PC-3 (cell line): ENCODE measurements at regions not wholly inside any gene's neighbourhood (a gene's known extent, or its start where the extent isn't known, plus 50 kb on each side); places are given as distances from the start of the nearest gene placed in this dataset.
A peak's percentile ranks its signal among the peaks of the same experiment; 100 is the strongest.

ENCODE experiments used
- ATAC-seq: fragments of 200-7000 bp; cut with Tn5 transposase; 2 replicates; pipeline ENCODE4 v1.9.1; 2020; ENCODE audit warnings: mild to moderate bottlenecking, moderate library complexity
- BruUV-seq: library from RNA; stranded (reverse); fragments of 400-500 nt; replicated peaks from 2 replicates; lab custom pipeline; 2021; lab: Mats Ljungman, UMichigan
- CTCF ChIA-PET: fragments of 300-600 bp; sonication (Branson Sonifier 250); formaldehyde crosslinking; loops from one replicate; lab custom pipeline; 2022; ENCODE audit warnings: antibody characterized with exemption; lab: Charles Lee
- POLR2A ChIA-PET: fragments of 300-600 bp; sonication (Branson Sonifier 250); formaldehyde crosslinking; loops from one replicate; lab custom pipeline; 2022; ENCODE audit warnings: antibody characterized with exemption; ENCODE audit not compliant: unreplicated experiment; lab: Charles Lee
- DNase-seq: peaks from one replicate; pipeline ENCODE4 v3.0.0-alpha.2; 2015
- H2AFZ ChIP-seq: fragments of 300-600 bp; sonication (generic); 2 replicates; pipeline ENCODE4 v1.6.0; 2016; ENCODE audit warnings: antibody characterized with exemption, low read length
- H3F3A ChIP-seq: fragments of 300-600 bp; sonication (generic); one replicate; pipeline ENCODE4 v1.6.0; 2017; ENCODE audit warnings: antibody characterized with exemption, low read length, control low read depth, mild to moderate bottlenecking; ENCODE audit not compliant: unreplicated experiment
- H3K27ac ChIP-seq: fragments of 300-600 bp; sonication (generic); 2 replicates; pipeline ENCODE4 v1.5.1; 2016; ENCODE audit warnings: mild to moderate bottlenecking, low read length
- H3K27me3 ChIP-seq: fragments of 300-600 bp; sonication (generic); 2 replicates; pipeline ENCODE4 v1.6.1; 2016; ENCODE audit warnings: low read length, mixed read lengths
- H3K36me3 ChIP-seq: fragments of 300-600 bp; sonication (generic); 2 replicates; pipeline ENCODE4 v1.6.1; 2016; ENCODE audit warnings: low read depth, mixed run types, low read length, mixed read lengths
- H3K4me1 ChIP-seq: fragments of 300-600 bp; sonication (generic); 2 replicates; pipeline ENCODE4 v1.5.1; 2016; ENCODE audit warnings: low read length; ENCODE audit not compliant: insufficient read depth
- H3K4me2 ChIP-seq: fragments of 300-600 bp; sonication (generic); 2 replicates; pipeline ENCODE4 v1.6.0; 2016; ENCODE audit warnings: low read length
- H3K4me3 ChIP-seq: fragments of 300-600 bp; sonication (generic); 2 replicates; pipeline ENCODE4 v1.5.1; 2016; ENCODE audit warnings: mild to moderate bottlenecking, low read length, mixed read lengths
- H3K79me2 ChIP-seq: fragments of 300-600 bp; sonication (generic); 2 replicates; pipeline ENCODE4 v1.6.1; 2017; ENCODE audit warnings: low read length, mixed read lengths
- H3K9ac ChIP-seq: fragments of 300-600 bp; sonication (generic); 2 replicates; pipeline ENCODE4 v1.6.0; 2016; ENCODE audit warnings: mild to moderate bottlenecking, low read length
- H3K9me2 ChIP-seq: fragments of 300-600 bp; sonication (generic); replicated peaks from 2 replicates; pipeline ENCODE4 v1.6.1; 2016; ENCODE audit warnings: mixed run types, low read length, mixed read lengths
- H3K9me3 ChIP-seq: fragments of 300-600 bp; sonication (generic); 2 replicates; pipeline ENCODE4 v1.6.1; 2016; ENCODE audit warnings: low read length, mixed read lengths
- H4K20me1 ChIP-seq: fragments of 300-600 bp; sonication (generic); 2 replicates; pipeline ENCODE4 v1.6.1; 2016; ENCODE audit warnings: low read length, mixed read lengths
- CTCF ChIP-seq: fragments of 300-600 bp; sonication (generic); conservative IDR thresholded peaks from 2 replicates; pipeline ENCODE4 v1.5.1; 2017; ENCODE audit warnings: antibody characterized with exemption, low read depth, mild to moderate bottlenecking, low read length
- EZH2 ChIP-seq: fragments of 300-600 bp; sonication (generic); IDR thresholded peaks from one replicate; pipeline ENCODE4 v1.6.1; 2017; ENCODE audit warnings: antibody characterized with exemption, mild to moderate bottlenecking, low read length; ENCODE audit not compliant: unreplicated experiment
- EZH2phosphoT487 ChIP-seq: fragments of 300-600 bp; sonication (generic); IDR thresholded peaks from 2 replicates; pipeline ENCODE4 v1.6.1; 2018; ENCODE audit warnings: mild to moderate bottlenecking, antibody characterized with exemption, low read length, borderline replicate concordance
- intact Hi-C: fragments of 100-400 bp; cut with micrococcal nuclease; formaldehyde crosslinking; loops from 2 replicates; pipeline ENCODE4 v1.9.0; 2023

GRCh38 chr12:17489452-17489851 lies 600.5 kb downstream of the RERGL start:
- H3K9ac ChIP-seq: no peak overlapping the region
- intact Hi-C loops: no loop called here
- no TSS peak for BruUV-seq
- no peaks in the 10 kb centered on the region for H3K9me2 ChIP-seq
- no peak overlapping the region for H2AFZ ChIP-seq
- H3K4me1 ChIP-seq: no peaks in the 10 kb centered on the region
- no peaks in the 10 kb centered on the region for H3K36me3 ChIP-seq
- H3K79me2 ChIP-seq: no peaks in the 10 kb centered on the region
- H4K20me1 ChIP-seq: no peaks in the 10 kb centered on the region
- no peaks in the 10 kb centered on the region for H3F3A ChIP-seq
- no peak overlapping the region for H3K27ac ChIP-seq
- ChIA-PET POLR2A (no interaction called here), CTCF (no interaction called here)
- no peak for ATAC-seq
- H3K4me3 ChIP-seq: no peak overlapping the region
- DNase-seq: no peak
- no peak overlapping the region for H3K4me2 ChIP-seq
- no peaks in the 10 kb centered on the region for H3K27me3 ChIP-seq
- no peaks in the 10 kb centered on the region for H3K9me3 ChIP-seq
- TF ChIP-seq EZH2 (no peak), CTCF (peak; percentile 32; the same call in 1 of the 2 replicates)

GRCh38 chr12:17478908-17479673 lies 610.9 kb downstream of the RERGL start:
- no peak overlapping the region for H3K27ac ChIP-seq
- no peak overlapping the region for H3K9ac ChIP-seq
- ChIA-PET CTCF (no interaction called here), POLR2A (no interaction called here)
- H3K9me2 ChIP-seq: no peaks in the 10 kb centered on the region
- no peaks in the 10 kb centered on the region for H3K79me2 ChIP-seq
- no peak for ATAC-seq
- H3K27me3 ChIP-seq: no peaks in the 10 kb centered on the region
- intact Hi-C loops: no loop called here
- no peak overlapping the region for H3K4me3 ChIP-seq
- H3F3A ChIP-seq: no peaks in the 10 kb centered on the region
- H3K4me1 ChIP-seq: no peaks in the 10 kb centered on the region
- no TSS peak for BruUV-seq
- TF ChIP-seq EZH2phosphoT487 (no peak), CTCF (no peak), EZH2 (no peak)
- H3K4me2 ChIP-seq: no peak overlapping the region
- H3K36me3 ChIP-seq: no peaks in the 10 kb centered on the region
- no peaks in the 10 kb centered on the region for H3K9me3 ChIP-seq
- no peaks in the 10 kb centered on the region for H4K20me1 ChIP-seq
- H2AFZ ChIP-seq: no peak overlapping the region
- DNase-seq: no peak

- TF ChIP-seq EZH2phosphoT487 (no peak), CTCF (no peak), EZH2 (no peak)
- intact Hi-C loops: no loop called here
Observed at GRCh38 chr12:17470460-17470859, 619.5 kb downstream of the RERGL start.

More at GRCh38 chr12:17470460-17470859, 619.5 kb downstream of the RERGL start:
- no peak overlapping the region for H3K4me2 ChIP-seq
- no peaks in the 10 kb centered on the region for H3F3A ChIP-seq
- H2AFZ ChIP-seq: no peak overlapping the region
- ChIA-PET CTCF (no interaction called here), POLR2A (no interaction called here)
- no peaks in the 10 kb centered on the region for H3K4me1 ChIP-seq
- no peaks in the 10 kb centered on the region for H3K9me3 ChIP-seq
- no peaks in the 10 kb centered on the region for H3K79me2 ChIP-seq
- DNase-seq (no peak), ATAC-seq (no peak)
- no peaks in the 10 kb centered on the region for H3K36me3 ChIP-seq
- no peak overlapping the region for H3K9ac ChIP-seq
- no TSS peak for BruUV-seq
- no peaks in the 10 kb centered on the region for H4K20me1 ChIP-seq
- no peak overlapping the region for H3K27ac ChIP-seq
- no peaks in the 10 kb centered on the region for H3K27me3 ChIP-seq
- no peak overlapping the region for H3K4me3 ChIP-seq
- H3K9me2 ChIP-seq: no peaks in the 10 kb centered on the region
